Caco-2 (cell line): ENCODE measurements at regions not wholly inside any gene's neighbourhood (a gene's known extent, or its start where the extent isn't known, plus 50 kb on each side); places are given as distances from the start of the nearest gene placed in this dataset.

ENCODE experiments used
- BruUV-seq: library from RNA; stranded (reverse); fragments of 400-500 nt; replicated peaks from 2 replicates; lab custom pipeline; 2021; lab: Mats Ljungman, UMichigan
- CTCF ChIA-PET: fragments of 300-600 bp; sonication (Branson Sonifier 250); formaldehyde crosslinking; loops from one replicate; lab custom pipeline; 2022; ENCODE audit warnings: antibody characterized with exemption; lab: Charles Lee
- POLR2A ChIA-PET: fragments of 300-600 bp; sonication (Branson Sonifier 250); formaldehyde crosslinking; loops from one replicate; lab custom pipeline; 2022; ENCODE audit warnings: antibody characterized with exemption; lab: Charles Lee
- DNase-seq, 2 experiments: peaks; one replicate each; pipeline versions ENCODE4 v3.0.0 to v3.0.0-alpha.2; 2020 to 2022
- H3K27me3 ChIP-seq: replicated peaks from 2 replicates; pipeline ENCODE4 v1.6.0; 2011; ENCODE audit warnings: low read length; ENCODE audit not compliant: control insufficient read depth, insufficient read depth
- H3K36me3 ChIP-seq: 2 replicates; pipeline ENCODE4 v1.5.1; 2011; ENCODE audit warnings: low read length; ENCODE audit not compliant: control insufficient read depth, insufficient read depth
- H3K4me1 ChIP-seq: fragments of 250-450 bp; sonication (Bioruptor Pico); 2 replicates; pipeline ENCODE4 v1.5.1; 2020; ENCODE audit warnings: mild to moderate bottlenecking
- H3K4me3 ChIP-seq: 2 replicates; pipeline ENCODE4 v1.5.1; 2011; ENCODE audit warnings: low read depth, mild to moderate bottlenecking, control low read depth, low read length
- H3K9me3 ChIP-seq: fragments of 250-450 bp; sonication (Bioruptor Pico); 2 replicates; pipeline ENCODE4 v1.5.1; 2020; ENCODE audit warnings: mild to moderate bottlenecking, moderate library complexity
- H3K27ac Mint-ChIP-seq: one replicate; pipeline ENCODE4 v1.8.0; 2022; ENCODE audit warnings: mixed read lengths; ENCODE audit not compliant: unreplicated experiment
- H3K27me3 Mint-ChIP-seq: one replicate; pipeline ENCODE4 v1.8.0; 2022; ENCODE audit warnings: mixed read lengths; ENCODE audit not compliant: insufficient read depth, unreplicated experiment
- H3K36me3 Mint-ChIP-seq: one replicate; pipeline ENCODE4 v1.8.0; 2022; ENCODE audit warnings: mild to moderate bottlenecking, mixed read lengths; ENCODE audit not compliant: insufficient read depth, unreplicated experiment
- H3K4me1 Mint-ChIP-seq: one replicate; pipeline ENCODE4 v1.8.0; 2022; ENCODE audit warnings: low read depth, mixed read lengths; ENCODE audit not compliant: unreplicated experiment
- H3K4me3 Mint-ChIP-seq: one replicate; pipeline ENCODE4 v1.8.0; 2022; ENCODE audit warnings: mild to moderate bottlenecking, moderate library complexity, mixed read lengths; ENCODE audit not compliant: unreplicated experiment
- H3K9me3 Mint-ChIP-seq: one replicate; pipeline ENCODE4 v1.8.0; 2022; ENCODE audit warnings: mixed read lengths; ENCODE audit not compliant: unreplicated experiment
- intact Hi-C: fragments of 100-400 bp; cut with micrococcal nuclease; formaldehyde crosslinking; loops from one replicate; pipeline ENCODE4 v1.10.0; 2022; ENCODE audit not compliant: unreplicated experiment
- TF ChIP-seq, protein P1 (sequence below), 2 experiments: fragments of 200-600 bp in 1 of 2; IDR thresholded peaks; 1 replicate in 1 of 2; 2 replicates in 1 of 2; pipeline versions ENCODE4 v1.5.1 to v1.8.0; 2011 to 2022; ENCODE audit warnings: antibody characterized with exemption in 1 of 2, control low read depth in 1 of 2, inconsistent platforms in 1 of 2, low read depth in 1 of 2, low read length in 1 of 2, mild to moderate bottlenecking in 1 of 2, moderate library complexity in 1 of 2; ENCODE audit not compliant: insufficient read depth in 1 of 2, severe bottlenecking in 1 of 2, unreplicated experiment in 1 of 2

DNA sequence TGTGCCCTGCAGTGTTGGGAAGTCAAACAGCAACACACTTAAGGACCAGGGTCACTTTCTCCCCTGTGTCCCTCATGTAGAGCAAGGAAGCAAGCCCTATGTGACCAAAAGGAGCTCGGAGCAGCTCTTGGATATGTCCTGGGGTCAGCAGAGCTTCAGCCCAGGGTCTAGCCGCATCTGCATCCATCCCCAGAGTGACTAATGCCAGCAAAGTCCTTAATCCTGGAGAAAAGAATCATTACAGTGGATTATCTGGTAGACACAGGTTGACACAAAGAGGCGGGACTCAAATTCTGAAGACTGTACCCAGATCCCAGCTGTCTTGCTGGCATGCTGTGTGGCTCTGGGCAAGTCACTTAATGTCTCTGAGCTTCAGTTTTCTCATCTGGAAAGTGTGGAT lies 239.1 kb upstream of the PWP1 start:
- TF ChIP-seq, protein P1, sequence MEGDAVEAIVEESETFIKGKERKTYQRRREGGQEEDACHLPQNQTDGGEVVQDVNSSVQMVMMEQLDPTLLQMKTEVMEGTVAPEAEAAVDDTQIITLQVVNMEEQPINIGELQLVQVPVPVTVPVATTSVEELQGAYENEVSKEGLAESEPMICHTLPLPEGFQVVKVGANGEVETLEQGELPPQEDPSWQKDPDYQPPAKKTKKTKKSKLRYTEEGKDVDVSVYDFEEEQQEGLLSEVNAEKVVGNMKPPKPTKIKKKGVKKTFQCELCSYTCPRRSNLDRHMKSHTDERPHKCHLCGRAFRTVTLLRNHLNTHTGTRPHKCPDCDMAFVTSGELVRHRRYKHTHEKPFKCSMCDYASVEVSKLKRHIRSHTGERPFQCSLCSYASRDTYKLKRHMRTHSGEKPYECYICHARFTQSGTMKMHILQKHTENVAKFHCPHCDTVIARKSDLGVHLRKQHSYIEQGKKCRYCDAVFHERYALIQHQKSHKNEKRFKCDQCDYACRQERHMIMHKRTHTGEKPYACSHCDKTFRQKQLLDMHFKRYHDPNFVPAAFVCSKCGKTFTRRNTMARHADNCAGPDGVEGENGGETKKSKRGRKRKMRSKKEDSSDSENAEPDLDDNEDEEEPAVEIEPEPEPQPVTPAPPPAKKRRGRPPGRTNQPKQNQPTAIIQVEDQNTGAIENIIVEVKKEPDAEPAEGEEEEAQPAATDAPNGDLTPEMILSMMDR (IDR thresholded peaks at IDR 0.05; ENCODE audit: insufficient read depth in 1 of 2, low read depth in 1 of 2, low read length in 1 of 2, severe bottlenecking in 1 of 2, unreplicated experiment in 1 of 2), result no peak
- Mint-ChIP-seq H3K4me1 (peaks cover 10% of the 10 kb centered on the region), H3K27me3 (peaks cover 3% of the 10 kb centered on the region), H3K4me3 (no peak overlapping the region), H3K27ac (no peak overlapping the region), H3K9me3 (no peaks in the 10 kb centered on the region), H3K36me3 (peaks cover 6% of the 10 kb centered on the region)
- Histone ChIP-seq H3K4me1 (no peaks in the 10 kb centered on the region), H3K9me3 (no peaks in the 10 kb centered on the region), H3K36me3 (no peaks in the 10 kb centered on the region), H3K4me3 (no peak overlapping the region), H3K27me3 (no peaks in the 10 kb centered on the region)
- no peak for DNase-seq
- ChIA-PET POLR2A (no interaction called here), CTCF (no interaction called here)
- no TSS peak for BruUV-seq
- intact Hi-C loops, result no loop called here

DNA sequence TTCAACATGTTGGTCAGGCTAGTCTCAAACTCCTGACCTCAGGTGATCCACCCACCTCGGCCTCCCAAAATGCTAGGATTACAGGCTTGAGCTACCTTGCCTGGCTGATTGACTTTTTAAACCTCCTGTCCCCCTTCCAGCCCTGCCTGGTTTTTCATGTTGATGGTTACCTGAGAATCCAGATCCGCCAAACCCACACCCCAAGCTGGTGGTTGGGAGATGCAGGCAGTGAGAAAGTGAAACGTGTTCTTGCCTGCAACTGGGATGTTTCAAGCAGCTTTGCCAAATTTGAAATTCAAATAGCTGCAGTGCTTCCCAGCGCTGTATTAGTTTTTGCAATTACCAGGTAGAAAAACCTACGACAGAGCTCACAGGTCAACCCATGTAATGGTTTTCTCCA lies 238.3 kb upstream of the PWP1 start:
- H3K36me3 ChIP-seq, result no peaks in the 10 kb centered on the region
- no peak for DNase-seq
- Mint-ChIP-seq H3K27me3 (peaks cover 3% of the 10 kb centered on the region), H3K36me3 (peaks cover 6% of the 10 kb centered on the region), H3K27ac (no peak overlapping the region), H3K4me3 (no peak overlapping the region), H3K9me3 (no peaks in the 10 kb centered on the region), H3K4me1 (peaks cover 10% of the 10 kb centered on the region)
- H3K9me3 ChIP-seq, result no peaks in the 10 kb centered on the region
- TF ChIP-seq, protein P1 (IDR thresholded peaks at IDR 0.05; ENCODE audit: insufficient read depth in 1 of 2, low read depth in 1 of 2, low read length in 1 of 2, severe bottlenecking in 1 of 2, unreplicated experiment in 1 of 2), result no peak
- no peak overlapping the region for H3K4me3 ChIP-seq
- CTCF ChIA-PET, result no interaction called here
- no TSS peak for BruUV-seq
- H3K27me3 ChIP-seq, result no peaks in the 10 kb centered on the region
- H3K4me1 ChIP-seq, result no peaks in the 10 kb centered on the region
- POLR2A ChIA-PET, result no interaction called here
- intact Hi-C loops, result no loop called here

DNA sequence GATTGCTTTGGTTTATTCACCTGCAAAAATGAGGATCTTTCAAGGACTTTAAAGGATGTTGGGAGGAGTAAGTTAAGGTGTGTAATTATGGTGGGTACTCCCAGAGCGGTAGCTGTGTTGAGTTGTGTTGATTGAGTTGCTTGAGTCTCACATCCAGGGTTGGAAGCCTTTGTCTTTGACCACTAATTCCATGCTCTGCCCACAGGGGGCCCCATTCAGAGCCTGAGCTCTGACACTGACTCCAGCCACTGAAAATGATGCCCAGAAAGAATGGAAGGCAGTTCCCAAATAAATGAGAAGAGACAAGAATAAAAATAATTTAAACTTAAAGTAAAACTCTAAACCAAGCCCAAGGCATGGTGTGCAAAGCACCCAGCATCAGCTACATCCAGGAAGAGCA lies 237.4 kb upstream of the PWP1 start:
- Histone ChIP-seq H3K27me3 (no peaks in the 10 kb centered on the region), H3K36me3 (no peaks in the 10 kb centered on the region), H3K4me3 (no peak overlapping the region), H3K9me3 (no peaks in the 10 kb centered on the region), H3K4me1 (no peaks in the 10 kb centered on the region)
- peaks cover 3% of the 10 kb centered on the region for H3K27me3 Mint-ChIP-seq
- DNase-seq, result peak in 1 of 2 experiments; percentile 12
- no peak overlapping the region for H3K4me3 Mint-ChIP-seq
- ChIA-PET CTCF (no interaction called here), POLR2A (no interaction called here)
- peaks cover 10% of the 10 kb centered on the region for H3K4me1 Mint-ChIP-seq
- TF ChIP-seq, protein P1 (IDR thresholded peaks at IDR 0.05; ENCODE audit: insufficient read depth in 1 of 2, low read depth in 1 of 2, low read length in 1 of 2, severe bottlenecking in 1 of 2, unreplicated experiment in 1 of 2), result peak; percentile 11 to 28
- no TSS peak for BruUV-seq
- H3K9me3 Mint-ChIP-seq, result no peaks in the 10 kb centered on the region
- no peak overlapping the region for H3K27ac Mint-ChIP-seq
- intact Hi-C loops, result no loop called here
- H3K36me3 Mint-ChIP-seq, result peaks cover 6% of the 10 kb centered on the region
